ENCODE measurements at regions not wholly inside any gene's neighbourhood (a gene's known extent, or its start where the extent isn't known, plus 50 kb on each side); places are given as distances from the start of the nearest gene placed in this dataset.

DNA sequence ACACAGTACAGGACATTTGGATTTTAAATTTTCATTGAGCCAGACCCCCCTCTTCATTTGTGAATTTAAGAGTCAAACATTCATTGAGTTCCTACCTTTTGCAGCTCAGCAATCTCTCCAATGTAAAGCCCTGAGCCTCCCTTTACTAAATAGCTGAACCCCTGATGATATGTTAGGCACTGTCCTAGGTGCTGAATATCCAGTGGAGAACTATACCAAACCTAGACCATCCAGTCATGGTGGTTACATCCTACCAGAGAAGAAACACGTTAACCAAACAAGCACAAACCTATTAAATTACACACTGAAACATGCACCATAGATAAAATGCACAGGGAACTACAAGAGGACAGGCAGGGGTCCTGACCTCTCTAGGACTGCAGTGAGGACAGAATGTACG, 1585.3 kb upstream of the TMEM132C start:
- TF ChIP-seq, protein P1, sequence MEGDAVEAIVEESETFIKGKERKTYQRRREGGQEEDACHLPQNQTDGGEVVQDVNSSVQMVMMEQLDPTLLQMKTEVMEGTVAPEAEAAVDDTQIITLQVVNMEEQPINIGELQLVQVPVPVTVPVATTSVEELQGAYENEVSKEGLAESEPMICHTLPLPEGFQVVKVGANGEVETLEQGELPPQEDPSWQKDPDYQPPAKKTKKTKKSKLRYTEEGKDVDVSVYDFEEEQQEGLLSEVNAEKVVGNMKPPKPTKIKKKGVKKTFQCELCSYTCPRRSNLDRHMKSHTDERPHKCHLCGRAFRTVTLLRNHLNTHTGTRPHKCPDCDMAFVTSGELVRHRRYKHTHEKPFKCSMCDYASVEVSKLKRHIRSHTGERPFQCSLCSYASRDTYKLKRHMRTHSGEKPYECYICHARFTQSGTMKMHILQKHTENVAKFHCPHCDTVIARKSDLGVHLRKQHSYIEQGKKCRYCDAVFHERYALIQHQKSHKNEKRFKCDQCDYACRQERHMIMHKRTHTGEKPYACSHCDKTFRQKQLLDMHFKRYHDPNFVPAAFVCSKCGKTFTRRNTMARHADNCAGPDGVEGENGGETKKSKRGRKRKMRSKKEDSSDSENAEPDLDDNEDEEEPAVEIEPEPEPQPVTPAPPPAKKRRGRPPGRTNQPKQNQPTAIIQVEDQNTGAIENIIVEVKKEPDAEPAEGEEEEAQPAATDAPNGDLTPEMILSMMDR (conservative IDR thresholded peaks at IDR 0.05) = no peak
- no peak overlapping the region for H3K27ac ChIP-seq

DNA sequence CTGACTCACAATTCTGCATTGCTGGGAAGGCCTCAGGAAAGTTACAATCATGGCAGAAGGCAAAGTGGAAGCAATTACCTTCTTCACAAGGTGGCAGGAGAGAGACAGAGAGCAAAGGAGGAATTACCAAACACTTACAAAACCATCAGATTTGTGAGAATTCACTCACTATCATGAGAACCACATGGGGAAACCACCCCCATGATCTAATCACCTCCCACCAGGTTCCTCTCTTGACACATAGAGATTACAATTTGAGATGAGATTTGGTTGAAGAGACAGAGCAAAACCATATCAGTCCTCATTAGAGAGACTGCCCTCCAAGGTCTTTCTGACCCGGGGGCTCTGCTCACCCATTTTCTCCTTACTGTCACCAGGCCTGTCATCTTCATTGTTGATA, 1582.3 kb upstream of the TMEM132C start:
- H3K27ac ChIP-seq = no peak overlapping the region
- TF ChIP-seq, protein P1 (conservative IDR thresholded peaks at IDR 0.05) = no peak

DNA sequence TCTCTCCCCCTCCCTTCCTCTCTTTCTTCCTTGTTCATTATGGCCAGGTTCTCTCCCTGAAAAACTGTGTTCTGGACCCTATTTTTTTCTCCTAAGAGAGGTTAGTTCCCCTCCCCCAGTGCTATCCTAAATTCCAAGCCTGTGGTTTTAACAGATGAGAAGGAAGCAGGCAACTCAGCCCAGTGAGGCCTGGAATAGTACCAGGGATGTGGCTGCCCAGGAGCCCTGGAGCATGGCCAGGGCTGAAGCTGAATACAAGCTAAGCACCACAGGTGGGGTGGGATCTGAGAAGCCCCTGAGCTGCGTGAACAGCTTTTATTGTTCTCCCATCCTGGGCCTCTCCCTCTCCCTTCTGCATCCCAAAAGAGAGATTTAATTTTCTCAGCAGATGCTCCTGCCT, 1581.3 kb upstream of the TMEM132C start:
- TF ChIP-seq, protein P1 (conservative IDR thresholded peaks at IDR 0.05) = no peak
- no peak overlapping the region for H3K27ac ChIP-seq

DNA sequence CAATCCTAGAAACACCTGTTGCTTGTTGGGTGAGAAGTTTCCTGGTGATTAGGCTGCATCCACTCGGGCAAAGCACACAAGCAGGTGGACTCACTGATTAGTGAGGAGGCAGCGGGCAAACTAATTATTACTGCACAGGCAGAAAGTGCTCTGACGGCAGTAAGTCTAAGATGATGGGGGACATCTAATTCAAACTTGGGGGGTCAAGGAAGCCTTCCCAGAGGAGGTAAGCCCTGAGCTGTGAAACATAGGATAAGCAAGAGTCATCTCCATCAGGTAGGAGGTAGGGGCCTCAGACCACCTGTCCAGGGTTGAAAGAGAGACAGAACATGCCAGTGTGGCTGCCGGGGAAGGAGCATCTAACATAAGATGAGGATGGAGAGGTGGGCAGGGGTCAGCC, 1578.4 kb upstream of the TMEM132C start:
- TF ChIP-seq, protein P1 (conservative IDR thresholded peaks at IDR 0.05) = no peak
- H3K27ac ChIP-seq = no peak overlapping the region

DNA sequence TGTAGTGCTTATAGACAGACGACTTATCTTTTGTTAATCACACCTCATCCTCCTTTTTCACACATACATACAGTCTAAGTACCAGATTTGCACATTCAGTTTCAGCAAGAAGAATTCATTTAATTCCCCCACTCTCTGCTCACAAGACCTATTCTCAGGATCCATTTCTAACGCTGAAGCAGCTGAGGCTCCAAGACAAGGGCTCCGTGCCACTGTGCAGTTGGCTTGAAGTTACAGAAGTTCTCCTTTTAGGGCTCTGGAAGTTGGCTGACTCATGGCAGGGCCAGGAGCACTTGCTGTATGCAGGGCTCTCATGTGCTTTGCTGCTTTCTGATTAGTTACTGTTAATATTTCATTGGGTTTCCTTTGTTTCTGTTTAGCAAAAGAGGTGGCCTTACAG, 1566.9 kb upstream of the TMEM132C start:
- no peak overlapping the region for H3K27ac ChIP-seq
- TF ChIP-seq, protein P1 (conservative IDR thresholded peaks at IDR 0.05) = no peak

DNA sequence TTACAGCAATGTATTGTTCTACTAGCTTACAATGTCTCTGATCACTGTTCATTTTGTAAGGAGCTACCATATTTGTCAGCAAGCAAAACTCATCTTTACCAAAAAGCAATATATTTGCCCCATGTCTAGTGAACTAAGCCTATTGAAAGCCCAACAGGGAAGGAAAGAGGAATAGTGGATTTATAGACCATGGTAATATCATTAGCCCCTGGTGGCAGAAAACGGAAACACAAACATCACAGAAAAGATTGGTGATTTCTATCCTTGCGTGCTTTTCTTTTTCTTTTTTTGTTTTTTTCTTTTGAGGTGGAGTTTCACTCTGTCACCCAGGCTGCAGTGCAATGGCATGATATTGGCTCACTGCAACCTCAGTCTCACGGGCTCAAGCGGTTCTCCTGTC, 1562.4 kb upstream of the TMEM132C start:
- no peak overlapping the region for H3K27ac ChIP-seq
- TF ChIP-seq, protein P1 (conservative IDR thresholded peaks at IDR 0.05) = no peak

DNA sequence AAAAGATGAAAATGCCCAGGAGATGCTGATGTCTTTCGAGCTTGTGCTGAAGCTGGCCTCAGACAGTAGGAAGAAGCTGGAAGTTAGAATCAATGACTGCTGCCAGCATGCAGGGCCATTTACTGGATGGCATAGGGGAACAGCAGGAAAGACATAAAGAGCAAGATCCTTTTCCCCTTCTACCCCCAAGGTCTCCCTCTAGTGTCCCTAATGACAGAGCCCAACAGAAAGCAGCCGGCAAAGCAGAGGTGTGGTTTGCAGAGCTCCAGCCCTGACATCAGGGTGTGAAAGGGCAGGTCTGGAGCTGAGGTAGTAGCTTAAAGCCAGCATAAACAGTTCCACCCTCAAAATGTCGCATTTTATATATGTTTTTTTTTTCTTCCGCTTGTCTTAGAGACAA, 1560.7 kb upstream of the TMEM132C start:
- TF ChIP-seq, protein P1 (conservative IDR thresholded peaks at IDR 0.05) = no peak
- H3K27ac ChIP-seq = no peak overlapping the region

DNA sequence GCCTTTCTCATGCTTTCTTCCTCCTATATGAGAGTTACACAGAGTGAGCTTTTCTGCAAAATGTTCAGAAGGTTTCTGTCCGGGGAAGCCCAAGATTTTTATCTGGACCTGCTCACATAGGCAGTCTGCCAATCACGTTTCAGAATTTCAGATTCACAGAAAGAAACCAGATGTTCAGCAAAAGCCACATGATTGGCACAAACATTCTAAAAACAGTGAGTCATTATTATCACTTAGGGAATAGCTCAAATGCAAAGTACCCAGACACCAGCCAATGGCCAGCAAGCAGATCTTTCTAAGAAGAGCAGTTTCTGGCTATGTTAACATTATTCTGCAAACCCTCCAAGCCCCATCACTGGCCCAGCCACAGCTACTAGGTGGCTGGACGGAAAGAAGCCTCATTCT, 1558.5 kb upstream of the TMEM132C start:
- TF ChIP-seq, protein P1 (conservative IDR thresholded peaks at IDR 0.05) = no peak
- no peak overlapping the region for H3K27ac ChIP-seq

All from VCaP (cell line).